ENCODE measurements at regions not wholly inside any gene's neighbourhood (a gene's known extent, or its start where the extent isn't known, plus 50 kb on each side); places are given as distances from the start of the nearest gene placed in this dataset.

DNA sequence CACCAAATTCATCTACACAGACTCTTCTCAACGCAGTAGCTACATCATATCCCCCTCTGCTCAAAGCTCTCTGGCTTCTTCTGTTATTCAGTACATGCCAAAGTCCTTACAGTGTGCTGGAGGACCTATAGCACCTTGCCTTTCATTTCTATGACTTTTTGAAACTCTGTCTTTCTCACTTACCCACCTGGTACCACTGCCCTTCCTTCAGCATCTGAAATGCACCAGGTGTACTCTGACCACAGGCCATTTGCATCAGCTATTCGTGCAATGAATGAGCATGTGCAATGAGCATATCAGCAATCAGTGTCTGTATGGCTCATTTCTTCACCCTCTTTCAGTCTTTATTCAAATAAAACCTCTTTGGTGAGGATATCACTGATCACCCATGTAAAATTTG is 399.9 kb downstream of the RAB28 start:
- in situ Hi-C loops (cut with HindIII; ENCODE audit: low sequenced_read_pairs): no loop called here

DNA sequence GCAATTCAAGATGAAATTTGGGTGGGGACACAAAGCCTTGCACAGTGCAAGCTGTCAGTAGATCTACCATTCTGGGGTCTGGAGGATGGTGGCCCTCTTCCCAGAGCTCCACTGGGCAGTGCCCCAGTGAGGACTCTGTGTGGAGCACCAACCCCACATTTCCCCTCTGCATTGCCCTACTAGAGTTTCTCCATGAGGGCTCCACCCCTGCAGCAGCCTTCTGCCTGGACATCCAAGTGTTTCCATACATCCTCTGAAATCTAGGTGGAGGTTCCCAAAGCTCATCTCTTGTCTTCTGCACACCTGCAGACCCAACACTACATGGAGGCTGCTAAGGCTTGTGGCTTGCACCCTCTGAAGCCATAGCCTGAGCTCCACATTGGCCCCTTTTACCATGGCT is 402.3 kb downstream of the RAB28 start:
- in situ Hi-C loops (cut with HindIII; ENCODE audit: low sequenced_read_pairs): no loop called here

DNA sequence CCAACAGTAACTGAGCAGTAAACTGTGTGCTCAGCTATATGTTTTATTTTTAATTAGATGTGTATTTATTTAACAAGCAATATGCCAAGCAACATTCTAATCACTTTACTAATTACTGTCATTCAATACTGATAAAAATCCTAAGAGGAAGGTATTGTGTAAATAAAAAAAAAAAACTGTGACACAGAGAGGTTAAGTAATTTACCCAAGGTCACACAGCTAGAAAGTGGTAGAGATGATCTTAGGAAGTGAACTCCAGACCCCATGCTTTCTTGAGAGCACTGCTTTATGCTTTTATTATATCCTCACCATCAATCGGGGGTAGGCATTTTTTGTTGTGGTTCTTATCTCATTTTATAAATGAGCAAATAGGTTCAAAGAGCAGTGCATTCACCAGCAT is 417.1 kb downstream of the RAB28 start:
- in situ Hi-C loops (cut with HindIII; ENCODE audit: low sequenced_read_pairs): no loop called here

DNA sequence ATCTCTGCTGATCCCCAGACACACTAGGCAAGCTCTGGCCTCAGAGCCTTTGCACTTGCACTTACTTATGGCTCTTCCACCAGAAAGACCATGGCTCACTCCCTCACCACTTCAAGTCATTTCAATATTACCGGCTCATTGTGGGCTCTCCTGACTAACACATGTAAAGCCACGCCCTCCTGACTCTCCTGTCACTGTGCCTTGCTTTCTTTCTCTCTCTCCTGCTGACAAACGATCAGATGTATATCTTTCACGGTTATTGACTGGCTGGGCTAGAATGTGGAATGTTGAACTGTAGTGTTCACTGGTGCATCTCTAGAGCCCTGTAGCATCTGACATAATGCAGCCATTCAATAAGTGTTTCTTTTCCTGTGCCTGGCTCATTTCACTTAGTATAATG is 425.1 kb downstream of the RAB28 start:
- in situ Hi-C loops (cut with HindIII; ENCODE audit: low sequenced_read_pairs): no loop called here

DNA sequence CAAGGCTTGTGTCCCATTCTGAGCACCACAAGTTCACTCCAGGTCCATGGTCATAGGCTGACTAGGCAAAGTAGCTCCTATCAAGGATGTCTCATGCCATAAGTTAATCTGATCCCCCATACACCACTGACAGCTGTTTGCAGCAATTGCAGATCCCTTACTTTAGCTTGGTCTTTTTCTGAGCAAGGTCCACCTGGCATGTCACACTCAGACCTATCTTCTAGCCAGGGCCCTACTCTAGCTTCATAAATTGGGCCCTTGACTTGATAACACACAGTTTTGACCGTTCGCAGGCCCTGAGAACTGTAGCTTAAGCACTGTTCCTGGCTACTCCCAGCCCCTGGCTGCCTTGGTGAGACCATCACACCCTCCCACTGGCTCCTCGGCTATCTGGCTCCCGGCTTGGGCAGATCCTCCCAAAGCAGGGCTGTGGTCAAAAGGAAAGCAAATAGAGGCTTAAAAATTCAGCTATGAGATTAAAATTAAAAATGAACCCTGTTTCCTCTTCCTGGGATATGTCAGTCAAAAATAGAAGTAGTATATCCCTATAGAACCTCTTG is 427.4 kb downstream of the RAB28 start:
- in situ Hi-C loops (cut with HindIII; ENCODE audit: low sequenced_read_pairs): no loop called here

DNA sequence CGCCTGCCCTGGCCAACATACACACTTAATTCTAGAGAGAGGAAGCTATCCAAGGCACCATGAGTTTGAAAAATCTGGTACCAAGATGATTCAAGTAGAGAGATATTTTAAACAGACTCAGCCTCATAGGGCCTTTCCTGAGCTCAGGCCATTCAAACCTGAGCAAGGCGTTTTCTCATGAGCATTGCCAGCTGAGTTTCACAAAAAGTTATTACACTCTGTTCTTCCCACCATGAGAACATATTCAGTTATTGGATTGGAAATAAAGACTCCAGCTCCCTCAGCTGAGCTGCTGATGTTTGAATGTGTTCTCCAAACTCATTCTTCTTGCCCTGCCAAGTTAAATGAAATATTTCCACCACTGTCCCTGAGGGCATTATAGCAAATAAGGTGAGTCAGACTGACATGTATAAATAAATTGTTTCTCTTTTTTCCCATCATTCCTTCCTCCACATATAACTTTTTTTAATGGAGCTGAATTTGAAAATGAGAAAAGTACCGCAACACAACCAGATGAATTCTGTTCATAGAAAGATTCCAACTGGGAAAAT is 429.6 kb downstream of the RAB28 start:
- in situ Hi-C loops (cut with HindIII; ENCODE audit: low sequenced_read_pairs): no loop called here

DNA sequence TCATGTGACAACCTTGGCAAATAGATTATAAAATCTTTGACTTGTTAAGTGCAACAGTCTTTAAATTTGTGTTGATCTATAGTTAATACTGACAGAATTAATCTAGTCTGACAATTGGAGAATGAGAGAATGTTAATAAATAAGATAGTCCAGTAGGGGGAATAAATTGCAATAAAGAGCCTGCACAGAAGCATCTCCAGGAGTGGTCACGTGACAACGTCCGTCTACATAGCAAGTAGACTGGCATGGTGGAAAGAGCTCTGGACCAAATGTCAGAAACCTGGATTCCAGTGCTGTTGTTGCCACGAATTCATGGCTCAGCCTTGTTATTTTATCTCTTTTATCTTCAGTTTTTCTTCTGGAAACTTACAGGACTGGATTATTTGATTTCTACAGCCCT is 436.5 kb downstream of the RAB28 start:
- in situ Hi-C loops (cut with HindIII; ENCODE audit: low sequenced_read_pairs): no loop called here

DNA sequence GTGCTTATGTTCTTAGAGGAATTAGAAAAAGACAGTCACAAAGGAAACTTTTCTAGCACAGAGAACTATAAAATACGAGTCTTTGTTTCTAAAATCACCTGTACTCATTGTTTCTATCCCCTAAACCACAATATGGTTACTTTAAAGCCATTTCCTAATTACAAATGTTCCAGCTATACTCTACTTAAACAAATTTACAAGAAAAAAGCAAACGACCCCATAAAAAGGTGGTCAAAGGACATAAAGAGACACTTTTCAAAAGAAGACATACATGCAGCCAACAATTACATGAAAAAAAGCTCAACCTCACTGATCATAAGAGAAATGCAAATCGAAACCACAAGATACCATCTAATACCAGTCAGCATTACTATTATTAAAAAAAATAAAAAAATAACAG is 447.3 kb downstream of the RAB28 start:
- in situ Hi-C loops (cut with HindIII; ENCODE audit: low sequenced_read_pairs): no loop called here

DNA sequence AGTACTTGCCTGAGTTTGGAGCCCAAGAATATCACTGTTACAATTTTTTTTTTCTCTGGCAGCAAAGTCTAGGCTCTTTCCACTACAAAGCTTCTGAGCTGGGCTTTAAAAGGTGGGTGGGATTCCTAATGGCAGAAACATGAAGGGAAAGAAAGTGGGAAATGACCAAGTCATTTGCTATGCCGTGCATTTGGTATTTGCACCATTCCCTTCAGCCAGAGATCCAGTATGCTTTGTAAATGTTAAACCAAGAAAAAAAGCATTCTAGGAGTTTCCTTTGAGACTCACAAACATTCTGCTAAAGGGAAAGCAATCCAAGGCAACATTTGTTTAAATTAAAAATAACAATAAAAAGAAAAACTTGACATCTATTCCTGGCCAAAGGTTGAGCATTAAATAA is 451.2 kb downstream of the RAB28 start:
- in situ Hi-C loops (cut with HindIII; ENCODE audit: low sequenced_read_pairs): no loop called here

DNA sequence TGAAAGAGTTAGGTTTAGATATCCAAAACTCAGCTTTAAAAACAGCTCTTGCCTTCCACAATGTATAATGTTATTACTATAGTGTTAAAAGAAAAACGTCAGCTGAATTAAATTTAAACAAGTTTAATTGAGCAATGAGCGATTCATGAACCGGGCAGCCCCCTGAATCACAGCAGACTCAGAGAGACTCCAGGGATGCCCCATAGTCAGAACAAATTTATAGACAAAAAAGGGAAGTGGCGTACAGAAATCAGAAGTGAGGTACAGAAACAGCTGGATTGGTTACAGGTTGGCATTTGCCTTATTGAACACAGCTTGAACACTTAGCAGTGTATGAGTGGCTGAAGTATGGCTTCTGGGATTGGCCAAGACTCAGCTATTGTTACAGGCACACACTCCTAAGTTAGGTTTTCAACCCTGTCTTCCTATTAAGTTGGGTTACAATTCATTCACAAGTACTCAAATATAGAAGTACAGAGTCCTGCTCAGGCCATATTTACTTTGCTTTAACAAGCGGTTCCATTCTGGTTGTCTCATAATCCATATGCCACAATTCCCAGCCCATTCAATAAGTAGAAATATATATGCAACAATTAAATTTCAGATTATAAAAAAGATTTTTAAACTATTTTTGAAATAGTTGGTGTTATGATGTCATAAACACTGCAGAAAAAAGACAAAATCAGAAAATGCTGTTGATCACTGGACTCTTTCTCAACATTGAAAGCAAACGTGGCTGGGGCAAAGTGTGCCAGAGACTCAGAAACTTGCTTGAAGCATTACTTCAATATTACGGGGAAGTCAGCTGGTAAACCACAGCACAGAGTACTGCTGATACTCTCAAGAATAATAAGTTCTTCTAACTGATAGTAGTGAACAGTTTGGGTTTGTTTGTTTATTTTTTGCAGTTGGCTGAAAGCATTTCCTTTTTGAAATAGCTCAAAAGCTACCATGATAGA is 459.7 kb downstream of the RAB28 start:
- in situ Hi-C loops (cut with HindIII; ENCODE audit: low sequenced_read_pairs): loop anchor here (5.0 kb wide), 1 partner anchor 52 kb away; no protein-coding TSS in a partner anchor

DNA sequence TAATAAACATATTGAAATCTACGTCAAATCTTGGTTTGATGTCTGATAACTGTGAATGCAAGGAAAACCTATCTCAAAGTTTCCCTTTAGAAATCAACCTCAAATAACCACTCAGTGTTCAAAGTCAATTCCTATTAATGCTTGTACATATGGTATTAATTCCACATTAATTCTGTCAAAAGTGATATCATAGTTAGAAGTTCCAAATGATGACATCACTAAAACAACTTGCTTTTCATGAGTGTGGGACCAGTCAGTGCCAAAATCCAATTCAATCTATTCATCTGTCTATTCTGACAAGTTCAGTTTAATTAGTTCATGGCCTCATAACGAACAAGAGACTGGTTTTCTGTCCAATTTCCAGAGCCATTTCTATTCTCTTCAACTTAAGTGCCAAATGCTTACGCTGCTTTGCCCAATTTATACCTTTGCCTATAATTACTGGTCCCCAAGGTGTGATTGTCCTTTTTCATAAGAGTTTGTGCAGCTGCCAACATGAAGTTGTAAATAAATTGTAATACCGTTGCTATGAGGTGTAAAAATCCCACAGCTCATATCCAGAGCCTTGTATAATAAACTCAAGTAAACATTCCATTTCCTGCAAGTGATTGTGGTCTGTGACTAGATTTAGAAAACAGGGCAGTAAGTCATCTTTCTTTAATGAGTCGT is 476.2 kb downstream of the RAB28 start:
- in situ Hi-C loops (cut with HindIII; ENCODE audit: low sequenced_read_pairs): no loop called here

DNA sequence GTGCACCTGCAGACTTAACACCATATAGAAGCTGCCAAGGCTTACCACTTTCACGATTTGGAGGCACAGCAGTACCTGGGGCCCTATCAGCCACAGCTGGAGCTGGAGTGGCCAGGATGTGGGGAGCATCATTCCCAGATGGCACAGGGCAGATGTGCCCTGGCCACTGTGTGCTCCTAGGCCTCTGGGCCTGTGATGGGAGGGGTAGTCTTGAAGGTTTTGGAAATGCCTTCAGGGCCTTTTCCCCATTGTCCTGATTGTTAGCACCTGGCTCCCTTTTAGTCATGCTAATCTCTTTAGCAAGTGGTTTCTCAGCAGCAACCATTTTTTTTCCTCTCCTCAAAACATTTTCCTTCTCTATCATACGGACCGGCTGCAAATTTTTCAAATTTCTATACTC is 490.2 kb downstream of the RAB28 start:
- in situ Hi-C loops (cut with HindIII; ENCODE audit: low sequenced_read_pairs): no loop called here

DNA sequence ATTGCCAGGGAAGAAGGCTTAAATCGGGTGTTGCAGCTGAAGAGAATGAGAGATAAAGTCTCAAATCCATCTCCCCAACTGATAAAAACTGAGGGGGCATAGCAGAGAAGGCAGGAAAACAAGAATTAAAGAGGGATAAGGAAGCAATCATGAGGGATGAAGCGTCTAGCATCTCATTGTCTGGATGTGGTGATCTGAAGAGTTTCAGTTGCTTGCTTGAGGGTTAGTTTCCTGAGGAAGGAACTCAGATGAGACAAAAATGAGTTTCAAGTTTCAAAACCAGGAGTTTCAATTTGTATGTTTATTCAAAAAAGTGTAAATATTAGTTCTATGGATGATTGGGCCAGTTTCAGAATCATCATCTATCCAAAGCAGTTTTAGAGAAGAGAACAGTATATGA is 496.9 kb downstream of the RAB28 start:
- in situ Hi-C loops (cut with HindIII; ENCODE audit: low sequenced_read_pairs): no loop called here

DNA sequence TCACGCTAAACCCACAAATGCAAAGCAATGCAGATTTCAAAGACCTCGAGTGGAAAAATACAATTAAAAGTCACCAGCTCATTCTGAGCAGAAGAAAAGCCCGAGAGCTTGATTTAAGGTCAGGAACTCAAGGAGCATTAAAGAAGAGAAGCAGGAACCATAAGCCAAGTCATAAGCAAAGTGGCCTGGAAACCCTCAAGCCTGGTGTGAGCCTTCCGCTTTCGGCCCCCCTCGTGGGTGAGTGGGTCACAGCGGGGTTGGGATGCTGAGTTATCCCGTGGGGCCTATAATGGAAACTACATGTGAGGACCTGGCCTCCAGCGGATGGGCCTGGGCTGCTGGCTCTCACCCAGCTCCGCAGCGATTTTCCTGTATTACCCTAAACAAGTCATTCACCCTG is 504.3 kb downstream of the RAB28 start:
- in situ Hi-C loops (cut with HindIII; ENCODE audit: low sequenced_read_pairs): no loop called here

DNA sequence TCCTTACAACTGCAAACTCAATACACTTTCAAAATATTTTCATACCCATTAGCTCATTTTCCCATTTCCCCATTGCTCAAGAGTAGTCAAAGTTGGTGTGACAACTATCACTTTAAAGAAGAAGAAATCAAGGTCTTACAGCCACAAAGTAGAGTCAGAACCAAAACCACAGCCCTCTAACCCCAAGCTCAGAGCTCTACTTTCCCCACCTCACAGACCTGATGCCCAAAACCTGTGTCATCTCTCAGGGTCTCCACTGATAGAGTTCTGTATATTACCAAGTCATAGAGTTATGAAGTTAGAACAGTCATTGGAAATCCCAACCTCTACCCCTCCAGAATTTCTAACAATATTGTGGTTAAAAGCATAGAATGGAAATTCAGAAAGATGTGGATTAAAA is 505.8 kb downstream of the RAB28 start:
- in situ Hi-C loops (cut with HindIII; ENCODE audit: low sequenced_read_pairs): no loop called here

DNA sequence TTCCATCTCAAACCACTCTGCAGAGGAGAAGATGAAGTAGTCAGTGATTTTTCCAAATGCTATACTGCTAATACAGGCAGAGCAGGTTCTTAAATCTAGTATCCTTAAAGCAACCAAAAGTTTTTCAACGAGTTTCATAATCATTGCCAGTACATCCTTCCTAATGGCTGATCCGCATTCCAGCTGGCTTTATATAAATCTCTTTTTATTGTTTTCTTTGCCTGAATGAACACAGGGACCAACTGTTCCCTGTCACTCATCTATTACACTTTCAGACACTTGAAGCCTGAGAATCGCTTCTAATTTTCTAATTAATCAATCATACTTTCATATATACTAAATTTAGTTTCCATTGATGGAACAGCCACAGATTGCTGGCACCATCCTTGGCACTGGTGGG is 508.6 kb downstream of the RAB28 start:
- in situ Hi-C loops (cut with HindIII; ENCODE audit: low sequenced_read_pairs): no loop called here

DNA sequence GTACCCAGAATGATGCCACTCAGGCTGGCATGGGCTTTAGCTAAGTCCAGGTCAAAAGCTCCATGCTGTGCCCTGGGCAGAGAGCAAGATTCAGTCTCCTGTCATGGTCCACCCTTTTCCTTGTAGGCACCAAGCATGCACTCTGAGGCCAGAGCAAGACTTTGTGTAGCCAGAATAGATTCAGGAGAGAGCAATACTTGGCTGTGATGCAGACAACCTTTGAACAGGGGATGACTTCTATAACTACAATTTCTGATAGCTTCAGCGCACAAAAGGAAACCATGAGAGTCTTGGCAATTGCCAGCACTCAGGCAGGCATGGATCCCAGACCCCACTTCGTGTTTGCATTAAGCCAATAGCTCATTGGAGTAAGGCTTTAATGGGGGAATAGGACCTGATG is 510.6 kb downstream of the RAB28 start:
- in situ Hi-C loops (cut with HindIII; ENCODE audit: low sequenced_read_pairs): loop anchor here (5.0 kb wide), 1 partner anchor 54 kb away; no protein-coding TSS in a partner anchor

DNA sequence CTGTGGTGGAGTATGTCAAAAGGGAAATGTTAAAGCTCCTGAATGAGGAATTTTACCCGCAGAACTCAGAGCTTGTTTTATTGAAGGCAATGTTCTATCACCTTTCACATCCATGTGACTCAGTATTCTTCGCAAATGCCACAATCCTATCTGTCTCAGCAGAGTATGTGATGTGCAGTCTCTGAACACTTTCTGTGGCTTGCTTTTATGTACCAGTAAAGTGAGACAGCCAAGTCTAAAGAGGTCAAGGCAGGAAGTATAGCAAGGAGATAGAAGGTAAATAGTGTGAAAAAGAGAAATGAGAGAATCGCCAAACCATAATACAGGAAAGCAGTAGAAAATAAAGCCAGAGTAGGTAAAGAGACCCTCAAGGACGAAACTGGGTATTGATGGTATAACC is 515.8 kb downstream of the RAB28 start:
- in situ Hi-C loops (cut with HindIII; ENCODE audit: low sequenced_read_pairs): no loop called here

DNA sequence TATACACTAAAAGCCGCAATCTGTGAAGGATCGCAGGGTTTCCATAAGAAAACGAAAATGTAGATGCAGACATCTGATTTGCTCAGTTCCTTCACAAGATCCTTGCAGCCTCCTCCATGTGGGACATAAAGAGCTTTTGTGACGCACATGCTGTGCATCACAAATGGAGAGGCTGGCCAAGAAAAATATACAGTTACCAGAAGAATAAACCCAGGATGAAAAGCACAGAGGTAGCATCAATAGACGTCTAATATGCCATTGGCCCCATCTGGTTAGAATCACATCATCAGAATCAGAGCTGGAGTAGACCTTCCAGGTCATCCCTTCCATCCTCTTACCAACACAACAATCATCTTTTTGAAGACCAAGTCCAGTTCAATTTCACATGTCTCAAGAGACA is 517.4 kb downstream of the RAB28 start:
- in situ Hi-C loops (cut with HindIII; ENCODE audit: low sequenced_read_pairs): no loop called here

DNA sequence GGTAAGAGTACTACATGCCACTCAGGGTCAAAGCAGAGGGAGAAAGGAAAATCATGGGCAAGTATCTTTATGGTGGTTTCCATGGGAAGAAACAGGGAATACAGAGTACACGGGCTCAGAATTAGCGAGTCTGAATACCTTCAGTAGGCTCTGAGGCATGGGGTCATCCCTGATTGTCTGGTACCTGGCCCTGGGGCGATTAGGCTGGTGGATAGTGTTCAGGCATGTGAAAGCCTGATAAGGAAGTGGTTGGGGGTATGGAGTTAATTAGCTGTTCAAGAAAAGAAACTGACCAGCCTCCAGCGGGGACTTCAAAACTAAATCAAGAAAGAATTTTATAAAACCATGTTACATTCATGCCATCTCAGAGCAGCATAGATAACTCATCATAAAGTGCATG is 518.8 kb downstream of the RAB28 start:
- in situ Hi-C loops (cut with HindIII; ENCODE audit: low sequenced_read_pairs): no loop called here

DNA sequence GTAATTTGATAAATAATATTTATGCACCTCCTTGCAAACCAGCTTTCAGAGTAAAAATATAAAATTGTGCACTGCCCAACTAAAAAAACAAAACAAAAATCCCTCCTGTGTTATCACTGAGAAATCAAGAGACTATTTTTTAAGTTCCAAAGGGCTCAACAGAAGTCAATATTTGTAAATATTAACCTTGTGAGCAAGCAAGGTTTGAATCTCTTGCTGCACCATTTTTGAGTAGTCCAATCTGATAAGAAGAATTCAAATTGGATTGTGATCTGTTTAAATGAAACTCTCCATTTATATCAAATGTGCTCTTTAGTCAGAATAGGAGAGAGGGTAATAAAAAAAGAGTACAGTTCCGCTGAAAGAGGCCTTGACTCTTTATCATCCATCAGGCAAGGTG is 520.2 kb downstream of the RAB28 start:
- in situ Hi-C loops (cut with HindIII; ENCODE audit: low sequenced_read_pairs): no loop called here

DNA sequence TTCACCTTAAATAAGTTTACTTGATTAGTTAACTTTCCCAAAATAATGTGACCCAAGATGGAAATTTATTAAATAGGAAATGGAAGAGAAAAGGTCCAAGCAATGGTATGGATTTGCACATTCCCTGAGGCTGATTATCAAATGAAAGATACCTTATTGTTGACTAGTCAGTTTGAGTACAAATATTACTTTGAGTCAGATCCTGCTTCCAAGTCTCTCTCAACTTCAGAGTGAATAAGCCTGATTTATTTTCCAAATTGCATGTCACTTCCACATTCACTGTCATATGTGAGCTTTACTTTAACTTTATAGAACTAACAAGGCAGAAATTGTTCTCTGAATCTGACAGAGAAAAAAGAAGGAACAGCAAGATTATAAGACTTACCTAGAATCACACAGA is 520.8 kb downstream of the RAB28 start:
- in situ Hi-C loops (cut with HindIII; ENCODE audit: low sequenced_read_pairs): no loop called here
